ENCODE measurements at regions not wholly inside any gene's neighbourhood (a gene's known extent, or its start where the extent isn't known, plus 50 kb on each side); places are given as distances from the start of the nearest gene placed in this dataset.

GRCh38 chr3:8279886-8280550 lies 221.6 kb upstream of the LMCD1 start:
- H3K9ac ChIP-seq: no peak overlapping the region
- no peak overlapping the region for H2AFZ ChIP-seq (ENCODE audit: low read depth)
- H4K20me1 ChIP-seq (ENCODE audit: insufficient read depth): no peaks in the 10 kb centered on the region
- no peaks in the 10 kb centered on the region for H3K27me3 ChIP-seq (ENCODE audit: insufficient read depth, low read depth)
- H3K79me2 ChIP-seq (ENCODE audit: insufficient read depth, low read depth): no peaks in the 10 kb centered on the region
- H3K27ac ChIP-seq: no peak overlapping the region
- TF ChIP-seq CTCF (conservative IDR thresholded peaks at IDR 0.05; ENCODE audit: low read depth, low read length): no peak
- H3K4me3 ChIP-seq (IDR thresholded peaks at IDR 0.05; ENCODE audit: insufficient read depth, low read depth, low read length): no peak overlapping the region
- H3K4me1 ChIP-seq (ENCODE audit: low read depth, poor library complexity, severe bottlenecking): no peaks in the 10 kb centered on the region
- no peak overlapping the region for H3K4me2 ChIP-seq
- H3K36me3 ChIP-seq (ENCODE audit: insufficient read depth): no peaks in the 10 kb centered on the region

- no peak overlapping the region for H3K4me3 ChIP-seq (IDR thresholded peaks at IDR 0.05; ENCODE audit: insufficient read depth, low read depth, low read length)
- no peak for TF ChIP-seq CTCF (conservative IDR thresholded peaks at IDR 0.05; ENCODE audit: low read depth, low read length)
- H3K36me3 ChIP-seq (ENCODE audit: insufficient read depth): no peaks in the 10 kb centered on the region
- no peak overlapping the region for H3K27ac ChIP-seq
- no peak overlapping the region for H3K9ac ChIP-seq
- no peaks in the 10 kb centered on the region for H4K20me1 ChIP-seq (ENCODE audit: insufficient read depth)
- H3K27me3 ChIP-seq (ENCODE audit: insufficient read depth, low read depth): no peaks in the 10 kb centered on the region
- no peaks in the 10 kb centered on the region for H3K79me2 ChIP-seq (ENCODE audit: insufficient read depth, low read depth)
- no peak overlapping the region for H3K4me2 ChIP-seq
- no peak overlapping the region for H2AFZ ChIP-seq (ENCODE audit: low read depth)
- H3K4me1 ChIP-seq (ENCODE audit: low read depth, poor library complexity, severe bottlenecking): no peaks in the 10 kb centered on the region
Measured at GRCh38 chr3:8282541-8283165, 219.0 kb upstream of the LMCD1 start.

- Histone ChIP-seq H3K27me3 (ENCODE audit: insufficient read depth, low read depth) (no peaks in the 10 kb centered on the region), H3K9ac (no peak overlapping the region), H4K20me1 (ENCODE audit: insufficient read depth) (no peaks in the 10 kb centered on the region), H3K4me1 (ENCODE audit: low read depth, poor library complexity, severe bottlenecking) (no peaks in the 10 kb centered on the region), H3K27ac (no peak overlapping the region), H3K36me3 (ENCODE audit: insufficient read depth) (no peaks in the 10 kb centered on the region), H3K4me3 (IDR thresholded peaks at IDR 0.05; ENCODE audit: insufficient read depth, low read depth, low read length) (no peak overlapping the region), H3K4me2 (no peak overlapping the region), H3K79me2 (ENCODE audit: insufficient read depth, low read depth) (no peaks in the 10 kb centered on the region), H2AFZ (ENCODE audit: low read depth) (no peak overlapping the region)
- no peak for TF ChIP-seq CTCF (conservative IDR thresholded peaks at IDR 0.05; ENCODE audit: low read depth, low read length)
Measured at GRCh38 chr3:8283193-8283592, 218.4 kb upstream of the LMCD1 start.

GRCh38 chr3:8286086-8286485 lies 215.5 kb upstream of the LMCD1 start:
- Histone ChIP-seq H3K27ac (no peak overlapping the region), H3K9ac (no peak overlapping the region), H3K4me2 (no peak overlapping the region), H3K36me3 (ENCODE audit: insufficient read depth) (no peaks in the 10 kb centered on the region), H4K20me1 (ENCODE audit: insufficient read depth) (no peaks in the 10 kb centered on the region), H3K4me1 (ENCODE audit: low read depth, poor library complexity, severe bottlenecking) (no peaks in the 10 kb centered on the region), H3K4me3 (IDR thresholded peaks at IDR 0.05; ENCODE audit: insufficient read depth, low read depth, low read length) (no peak overlapping the region), H3K27me3 (ENCODE audit: insufficient read depth, low read depth) (no peaks in the 10 kb centered on the region), H3K79me2 (ENCODE audit: insufficient read depth, low read depth) (no peaks in the 10 kb centered on the region), H2AFZ (ENCODE audit: low read depth) (no peak overlapping the region)
- no peak for TF ChIP-seq CTCF (conservative IDR thresholded peaks at IDR 0.05; ENCODE audit: low read depth, low read length)

Data from KMS-11 (cell line).